ENCODE measurements at regions not wholly inside any gene's neighbourhood (a gene's known extent, or its start where the extent isn't known, plus 50 kb on each side); places are given as distances from the start of the nearest gene placed in this dataset.
A peak's percentile ranks its signal among the peaks of the same experiment; 100 is the strongest.

DNA sequence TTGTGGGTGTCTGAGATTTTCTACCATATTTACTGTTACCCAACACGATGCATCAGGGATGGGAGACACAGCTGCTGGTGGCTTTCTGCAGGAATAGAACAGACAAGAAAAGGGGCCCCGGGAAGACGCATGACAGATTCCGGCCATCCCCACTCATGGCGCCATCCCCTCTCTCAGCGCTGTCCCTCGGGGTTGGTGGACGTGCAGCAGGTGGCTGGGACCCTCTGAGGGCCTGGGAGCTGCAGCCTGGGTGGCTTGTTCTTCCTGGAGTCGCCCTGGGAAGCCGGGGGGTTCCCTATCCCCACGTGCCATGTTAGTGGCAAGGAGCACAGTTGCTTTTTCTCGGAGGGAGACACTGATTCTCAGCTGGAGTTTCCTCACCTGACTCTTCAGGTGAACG is 1123.3 kb downstream of the BRD1 start:
- TF ChIP-seq POLR2A (IDR thresholded peaks at IDR 0.05) (no peak), POLR2AphosphoS5 (IDR thresholded peaks at IDR 0.05) (no peak)
- TF ChIP-seq, protein P1, sequence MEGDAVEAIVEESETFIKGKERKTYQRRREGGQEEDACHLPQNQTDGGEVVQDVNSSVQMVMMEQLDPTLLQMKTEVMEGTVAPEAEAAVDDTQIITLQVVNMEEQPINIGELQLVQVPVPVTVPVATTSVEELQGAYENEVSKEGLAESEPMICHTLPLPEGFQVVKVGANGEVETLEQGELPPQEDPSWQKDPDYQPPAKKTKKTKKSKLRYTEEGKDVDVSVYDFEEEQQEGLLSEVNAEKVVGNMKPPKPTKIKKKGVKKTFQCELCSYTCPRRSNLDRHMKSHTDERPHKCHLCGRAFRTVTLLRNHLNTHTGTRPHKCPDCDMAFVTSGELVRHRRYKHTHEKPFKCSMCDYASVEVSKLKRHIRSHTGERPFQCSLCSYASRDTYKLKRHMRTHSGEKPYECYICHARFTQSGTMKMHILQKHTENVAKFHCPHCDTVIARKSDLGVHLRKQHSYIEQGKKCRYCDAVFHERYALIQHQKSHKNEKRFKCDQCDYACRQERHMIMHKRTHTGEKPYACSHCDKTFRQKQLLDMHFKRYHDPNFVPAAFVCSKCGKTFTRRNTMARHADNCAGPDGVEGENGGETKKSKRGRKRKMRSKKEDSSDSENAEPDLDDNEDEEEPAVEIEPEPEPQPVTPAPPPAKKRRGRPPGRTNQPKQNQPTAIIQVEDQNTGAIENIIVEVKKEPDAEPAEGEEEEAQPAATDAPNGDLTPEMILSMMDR (IDR thresholded peaks at IDR 0.05 in 8 of 11, conservative IDR thresholded peaks at IDR 0.05 in 3 of 11): no peak
- peak; percentile 51 for DNase-seq

DNA sequence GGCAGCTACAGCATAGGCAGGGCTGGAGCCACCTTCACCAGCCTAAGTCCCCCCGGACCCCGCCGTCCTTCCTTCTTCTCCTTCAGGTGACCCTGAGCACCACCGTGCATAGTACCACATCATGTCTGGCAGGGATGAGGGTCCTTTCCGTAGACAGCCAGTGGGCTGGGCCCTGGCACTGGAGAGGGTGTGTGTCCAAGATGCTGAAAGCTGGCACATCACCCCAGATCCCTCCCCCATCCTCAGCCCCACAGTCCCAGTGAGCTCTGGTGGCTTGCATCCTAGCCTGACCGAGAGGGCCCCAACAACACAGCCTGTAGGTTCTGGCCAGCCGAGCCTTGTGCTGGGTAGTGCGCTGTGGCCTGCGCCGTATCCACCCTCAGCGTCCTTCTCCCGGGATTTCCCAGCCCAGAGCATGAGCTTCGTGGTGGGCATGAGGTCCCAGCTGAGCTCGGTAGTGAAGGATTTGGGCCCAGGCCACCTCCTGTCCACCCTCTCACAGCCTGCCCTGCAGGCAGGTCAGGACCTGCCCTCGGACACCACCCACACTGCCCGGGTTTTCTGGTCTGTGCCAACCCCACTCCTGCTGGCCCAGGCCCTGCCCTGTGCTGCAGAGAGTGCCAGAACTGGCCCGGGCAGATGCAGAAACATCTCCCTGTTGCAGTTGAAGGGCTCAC is 1124.3 kb downstream of the BRD1 start:
- Histone ChIP-seq H3K36me3 (no peaks in the 10 kb centered on the region), H3K27me3 (replicated peaks in 1 of 7) (peaks cover 0 to 11% (median 0%) of the 10 kb centered on the region in 7 donors), H3K4me1 (no peaks in the 10 kb centered on the region), H3K27ac (no peak overlapping the region), H3K9me3 (no peaks in the 10 kb centered on the region), H3K4me3 (no peak overlapping the region)
- TF ChIP-seq, protein P1 (IDR thresholded peaks at IDR 0.05 in 8 of 11, conservative IDR thresholded peaks at IDR 0.05 in 3 of 11): no peak
- no peak for TF ChIP-seq POLR2AphosphoS5 (IDR thresholded peaks at IDR 0.05)
- TF ChIP-seq POLR2A (IDR thresholded peaks at IDR 0.05): no peak
- intact Hi-C loops (cut with DNase I; ENCODE audit: low total_unique reads): no loop called here
- WGBS, 5 donors: 84 to 94% (median 89%) methylated on average over 13 to 17 of the region's 17 CpGs
- peak; percentile 51 for DNase-seq

More for the DNA sequence above, 1123.3 kb downstream of the BRD1 start:
- 70 to 82% (median 75%) methylated on average over 13 of the region's 13 CpGs for WGBS, 5 donors
- intact Hi-C loops (cut with DNase I; ENCODE audit: low total_unique reads): no loop called here
- Histone ChIP-seq H3K27ac (no peak overlapping the region), H3K9me3 (no peaks in the 10 kb centered on the region), H3K4me1 (no peaks in the 10 kb centered on the region), H3K36me3 (no peaks in the 10 kb centered on the region), H3K27me3 (replicated peaks in 1 of 7) (peaks cover 0 to 11% (median 0%) of the 10 kb centered on the region in 7 donors), H3K4me3 (no peak overlapping the region)

DNA sequence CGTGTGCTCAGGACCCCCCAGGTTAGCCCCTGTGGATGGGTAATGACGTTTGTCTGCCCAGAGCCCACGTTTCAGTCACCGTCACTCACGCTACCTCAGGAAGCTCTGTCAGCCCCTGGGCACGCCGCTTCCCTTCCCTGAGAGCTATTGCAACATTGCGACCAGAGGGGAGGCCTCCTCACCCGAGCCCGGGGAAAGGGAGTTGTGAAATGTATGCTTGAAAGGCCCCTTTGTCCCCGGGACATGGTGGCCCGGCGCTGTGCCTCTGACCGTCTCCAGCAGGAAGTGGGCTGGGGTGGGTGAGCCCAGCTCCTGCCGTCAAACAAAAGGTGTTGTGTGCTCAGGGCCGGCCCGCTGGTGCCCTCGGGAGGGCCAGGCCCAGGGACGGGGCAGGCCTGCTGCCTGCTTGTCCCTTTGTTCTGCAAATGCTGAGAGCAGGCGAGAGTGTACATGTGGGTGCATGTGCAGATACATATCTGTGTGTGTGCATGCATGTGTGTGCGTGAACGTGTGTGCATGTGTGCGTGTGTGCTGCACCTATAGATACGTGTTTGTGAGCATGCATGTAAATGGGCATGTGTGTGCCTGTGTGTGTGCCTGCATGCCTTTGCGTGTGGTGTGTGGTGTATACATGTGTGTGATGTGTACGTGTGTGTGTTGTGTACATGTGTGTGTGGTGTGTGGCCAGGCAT is 1125.0 kb downstream of the BRD1 start:
- Histone ChIP-seq H3K4me3 (no peak overlapping the region), H3K4me1 (no peaks in the 10 kb centered on the region), H3K27ac (no peak overlapping the region), H3K36me3 (no peaks in the 10 kb centered on the region), H3K27me3 (replicated peaks in 1 of 7) (peaks cover 0 to 11% (median 0%) of the 10 kb centered on the region in 7 donors), H3K9me3 (no peaks in the 10 kb centered on the region)
- intact Hi-C loops (cut with DNase I; ENCODE audit: low total_unique reads): no loop called here
- 39 to 52% (median 43%) methylated on average over 24 to 26 of the region's 26 CpGs for WGBS, 5 donors
- TF ChIP-seq, protein P1 (IDR thresholded peaks at IDR 0.05 in 8 of 11, conservative IDR thresholded peaks at IDR 0.05 in 3 of 11): no peak
- peak in 1 of 3 donors; percentile 23 for TF ChIP-seq POLR2AphosphoS5 (IDR thresholded peaks at IDR 0.05)
- peak; percentile 67 for DNase-seq

DNA sequence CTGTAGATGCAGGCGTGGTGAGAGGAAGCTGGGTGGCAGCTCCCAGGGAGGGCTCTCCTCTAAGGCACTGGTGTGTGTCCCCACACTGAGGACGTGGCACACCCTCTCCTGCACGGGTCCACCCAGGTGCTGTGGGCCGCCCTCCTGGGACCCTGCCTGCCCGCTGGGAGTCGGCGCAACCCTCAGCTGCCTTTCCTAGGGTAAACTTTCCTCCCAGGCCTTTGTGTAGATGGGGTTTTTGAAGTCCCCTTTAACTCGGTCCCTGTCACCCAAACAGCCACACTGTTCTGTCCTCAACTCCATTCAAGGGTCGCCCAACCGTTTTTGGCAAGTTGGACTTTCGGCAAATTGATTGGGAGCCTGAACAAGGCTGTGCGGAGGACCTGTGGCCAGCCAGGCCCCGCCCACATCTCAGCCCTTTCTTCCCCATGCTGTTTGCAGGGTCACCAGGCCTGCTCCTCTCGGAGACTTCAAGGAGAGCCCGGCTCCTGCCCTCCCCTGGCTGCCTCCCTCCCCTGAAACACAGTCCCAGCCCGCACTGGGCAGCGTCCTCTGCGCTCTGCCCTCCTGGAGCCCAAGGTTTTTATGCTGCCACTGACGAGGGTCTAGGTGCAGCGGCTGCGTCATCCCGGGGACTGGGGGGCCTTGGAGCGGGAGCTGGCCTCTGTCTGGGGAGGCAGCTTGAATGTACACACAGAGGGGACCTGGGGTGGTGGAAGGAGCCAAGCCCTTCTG is 1126.2 kb downstream of the BRD1 start:
- TF ChIP-seq, protein P1 (IDR thresholded peaks at IDR 0.05 in 8 of 11, conservative IDR thresholded peaks at IDR 0.05 in 3 of 11): no peak
- TF ChIP-seq POLR2AphosphoS5 (IDR thresholded peaks at IDR 0.05) (no peak), POLR2A (IDR thresholded peaks at IDR 0.05) (no peak)
- Histone ChIP-seq H3K9me3 (no peaks in the 10 kb centered on the region), H3K36me3 (no peaks in the 10 kb centered on the region), H3K4me3 (no peak overlapping the region), H3K27ac (no peak overlapping the region), H3K4me1 (no peaks in the 10 kb centered on the region), H3K27me3 (replicated peaks in 1 of 7) (peaks cover 0 to 11% (median 0%) of the 10 kb centered on the region in 7 donors)
- no peak for DNase-seq
- 85 to 91% (median 87%) methylated on average over 18 to 23 of the region's 23 CpGs for WGBS, 5 donors
- intact Hi-C loops (cut with DNase I; ENCODE audit: low total_unique reads): no loop called here

Data from spleen (tissue), 11 donors.